SK-N-SH treated with all-trans-retinoic acid at 6 μM for 48 hours (cell line): ENCODE measurements at regions not wholly inside any gene's neighbourhood (a gene's known extent, or its start where the extent isn't known, plus 50 kb on each side); places are given as distances from the start of the nearest gene placed in this dataset.

Source experiments
- ATAC-seq: fragments of 200-7000 bp; cut with Tn5 transposase; 3 replicates; pipeline ENCODE4 v1.9.1; 2020; ENCODE audit warnings: mild to moderate bottlenecking, moderate library complexity
- ARNTL ChIP-seq: fragments of 450-650 bp; formaldehyde crosslinking; IDR thresholded peaks from 2 replicates; pipeline ENCODE4 v1.5.0; 2020; ENCODE audit warnings: low read depth, mild to moderate bottlenecking, moderate library complexity, borderline replicate concordance
- CREB5 ChIP-seq: fragments of 250-450 bp; sonication (Bioruptor Pico); IDR thresholded peaks from 2 replicates; pipeline ENCODE4 v1.5.1; 2020; ENCODE audit warnings: low read depth, mild to moderate bottlenecking, moderate library complexity
- CSDC2 ChIP-seq: fragments of 250-450 bp; sonication (Bioruptor Pico); IDR thresholded peaks from 2 replicates; pipeline ENCODE4 v1.5.0; 2020; ENCODE audit warnings: mild to moderate bottlenecking, moderate library complexity
- ESRRG ChIP-seq: fragments of 250-450 bp; sonication (Bioruptor Pico); IDR thresholded peaks from 2 replicates; pipeline ENCODE4 v1.6.1; 2021; ENCODE audit warnings: mild to moderate bottlenecking
- GLIS3 ChIP-seq: fragments of 250-450 bp; sonication (Bioruptor Pico); IDR thresholded peaks from 2 replicates; pipeline ENCODE4 v1.5.0; 2020; ENCODE audit warnings: mild to moderate bottlenecking, moderate library complexity
- ISL1 ChIP-seq: fragments of 250-450 bp; sonication (Bioruptor Pico); IDR thresholded peaks from 2 replicates; pipeline ENCODE4 v2.1.2; 2022; ENCODE audit warnings: mild to moderate bottlenecking, moderate library complexity
- POU6F1 ChIP-seq: fragments of 250-450 bp; sonication (Bioruptor Pico); IDR thresholded peaks from 2 replicates; pipeline ENCODE4 v1.8.0; 2021; ENCODE audit warnings: low read depth, mild to moderate bottlenecking, moderate library complexity, borderline replicate concordance
- SNAI2 ChIP-seq: fragments of 250-450 bp; sonication (Bioruptor Pico); IDR thresholded peaks from 2 replicates; pipeline ENCODE4 v1.5.0; 2020; ENCODE audit warnings: mild to moderate bottlenecking, moderate library complexity
- TCF4 ChIP-seq: fragments of 250-450 bp; sonication (Bioruptor Pico); IDR thresholded peaks from 2 replicates; pipeline ENCODE4 v1.8.0; 2021; ENCODE audit warnings: mild to moderate bottlenecking, moderate library complexity, borderline replicate concordance
- TOX ChIP-seq: fragments of 250-450 bp; sonication (Bioruptor Pico); IDR thresholded peaks from 2 replicates; pipeline ENCODE4 v1.8.0; 2021; ENCODE audit warnings: mild to moderate bottlenecking, moderate library complexity, borderline replicate concordance
- TSHZ2 ChIP-seq: fragments of 250-450 bp; sonication (Bioruptor Pico); IDR thresholded peaks from 2 replicates; pipeline ENCODE4 v1.5.0; 2020; ENCODE audit warnings: mild to moderate bottlenecking, moderate library complexity
- ZC3H10 ChIP-seq: fragments of 250-450 bp; sonication (Bioruptor Pico); IDR thresholded peaks from 2 replicates; pipeline ENCODE4 v1.5.1; 2021; ENCODE audit warnings: mild to moderate bottlenecking, moderate library complexity
- ZFP3 ChIP-seq: fragments of 250-450 bp; sonication (Bioruptor Pico); IDR thresholded peaks from 2 replicates; pipeline ENCODE4 v1.5.0; 2020; ENCODE audit warnings: mild to moderate bottlenecking, moderate library complexity
- ZFP30 ChIP-seq: fragments of 450-650 bp; formaldehyde crosslinking; IDR thresholded peaks from 2 replicates; pipeline ENCODE4 v1.5.0; 2022; ENCODE audit warnings: mild to moderate bottlenecking, moderate library complexity
- ZNF565 ChIP-seq: fragments of 450-650 bp; formaldehyde crosslinking; conservative IDR thresholded peaks from 2 replicates; pipeline ENCODE4 v1.5.0; 2020; ENCODE audit warnings: low read depth, mild to moderate bottlenecking, moderate library complexity
- ZNF70 ChIP-seq: fragments of 450-650 bp; formaldehyde crosslinking; IDR thresholded peaks from 2 replicates; pipeline ENCODE4 v1.5.0; 2020; ENCODE audit warnings: mild to moderate bottlenecking, moderate library complexity
- ZNF8 ChIP-seq: fragments of 450-650 bp; formaldehyde crosslinking; IDR thresholded peaks from 2 replicates; pipeline ENCODE4 v1.5.0; 2020; ENCODE audit warnings: mild to moderate bottlenecking, moderate library complexity
- TF ChIP-seq, protein P1 (sequence below): fragments of 250-450 bp; sonication (Bioruptor Pico); IDR thresholded peaks from 2 replicates; pipeline ENCODE4 v1.5.1; 2021; ENCODE audit warnings: mild to moderate bottlenecking, moderate library complexity
- TF ChIP-seq, protein P2 (sequence below): fragments of 250-450 bp; sonication (Bioruptor Pico); IDR thresholded peaks from 2 replicates; pipeline ENCODE4 v1.8.0; 2020; ENCODE audit warnings: mild to moderate bottlenecking, moderate library complexity, borderline replicate concordance

DNA sequence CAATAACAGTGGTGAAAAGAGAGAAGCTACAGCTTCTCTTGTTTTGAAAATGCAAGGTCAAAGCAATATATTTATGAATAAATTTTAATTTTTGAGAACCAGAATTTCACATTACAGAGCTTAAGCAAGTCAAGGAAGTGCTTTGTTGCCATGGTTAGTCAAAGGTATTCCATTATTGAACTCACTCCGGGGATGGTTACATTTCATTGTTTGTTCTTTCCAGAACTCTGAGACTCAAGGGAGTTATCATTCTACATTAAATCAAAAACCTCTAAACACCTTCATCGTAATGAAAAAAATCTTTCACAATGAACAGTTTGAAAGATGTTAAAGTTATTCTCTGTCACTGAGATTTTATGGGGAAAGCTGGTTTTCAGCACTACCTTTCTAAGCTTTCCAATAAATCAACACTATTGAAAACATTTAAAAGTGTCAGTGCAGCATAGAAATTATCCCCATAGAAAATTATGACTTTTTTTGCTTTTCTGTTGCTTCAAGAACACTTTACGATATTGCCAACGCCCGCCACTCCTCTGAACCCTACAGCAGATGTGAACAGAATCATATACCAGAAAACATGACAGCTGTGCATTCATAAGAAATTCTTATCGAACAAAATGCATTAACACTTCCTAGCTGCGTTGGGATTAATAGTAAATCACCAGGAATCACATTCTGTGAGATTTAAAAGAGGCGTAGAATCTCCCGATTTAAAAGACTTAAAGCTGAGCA lies 83.0 kb downstream of the OTOL1 start:
- no peak for ATAC-seq
- TF ChIP-seq GLIS3 (CRISPR knock-in tag) = no peak
- TF ChIP-seq ZNF565 = no peak
- TF ChIP-seq, protein P1, sequence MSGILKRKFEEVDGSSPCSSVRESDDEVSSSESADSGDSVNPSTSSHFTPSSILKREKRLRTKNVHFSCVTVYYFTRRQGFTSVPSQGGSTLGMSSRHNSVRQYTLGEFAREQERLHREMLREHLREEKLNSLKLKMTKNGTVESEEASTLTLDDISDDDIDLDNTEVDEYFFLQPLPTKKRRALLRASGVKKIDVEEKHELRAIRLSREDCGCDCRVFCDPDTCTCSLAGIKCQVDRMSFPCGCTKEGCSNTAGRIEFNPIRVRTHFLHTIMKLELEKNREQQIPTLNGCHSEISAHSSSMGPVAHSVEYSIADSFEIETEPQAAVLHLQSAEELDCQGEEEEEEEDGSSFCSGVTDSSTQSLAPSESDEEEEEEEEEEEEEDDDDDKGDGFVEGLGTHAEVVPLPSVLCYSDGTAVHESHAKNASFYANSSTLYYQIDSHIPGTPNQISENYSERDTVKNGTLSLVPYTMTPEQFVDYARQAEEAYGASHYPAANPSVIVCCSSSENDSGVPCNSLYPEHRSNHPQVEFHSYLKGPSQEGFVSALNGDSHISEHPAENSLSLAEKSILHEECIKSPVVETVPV = no peak
- no peak for TF ChIP-seq ESRRG (CRISPR knock-in tag)
- no peak for TF ChIP-seq CREB5 (CRISPR knock-in tag)
- TF ChIP-seq TSHZ2 = no peak
- no peak for TF ChIP-seq CSDC2 (CRISPR knock-in tag)
- TF ChIP-seq TOX = no peak
- no peak for TF ChIP-seq TCF4 (CRISPR knock-in tag)
- TF ChIP-seq ZC3H10 (CRISPR knock-in tag) = no peak
- TF ChIP-seq ISL1 (CRISPR knock-in tag) = no peak
- TF ChIP-seq ZFP3 (CRISPR knock-in tag) = no peak
- no peak for TF ChIP-seq SNAI2 (CRISPR knock-in tag)
- TF ChIP-seq ZNF8 (CRISPR knock-in tag) = no peak
- no peak for TF ChIP-seq ARNTL
- TF ChIP-seq ZFP30 (CRISPR knock-in tag) = no peak
- no peak for TF ChIP-seq ZNF70 (CRISPR knock-in tag)
- TF ChIP-seq, protein P2, sequence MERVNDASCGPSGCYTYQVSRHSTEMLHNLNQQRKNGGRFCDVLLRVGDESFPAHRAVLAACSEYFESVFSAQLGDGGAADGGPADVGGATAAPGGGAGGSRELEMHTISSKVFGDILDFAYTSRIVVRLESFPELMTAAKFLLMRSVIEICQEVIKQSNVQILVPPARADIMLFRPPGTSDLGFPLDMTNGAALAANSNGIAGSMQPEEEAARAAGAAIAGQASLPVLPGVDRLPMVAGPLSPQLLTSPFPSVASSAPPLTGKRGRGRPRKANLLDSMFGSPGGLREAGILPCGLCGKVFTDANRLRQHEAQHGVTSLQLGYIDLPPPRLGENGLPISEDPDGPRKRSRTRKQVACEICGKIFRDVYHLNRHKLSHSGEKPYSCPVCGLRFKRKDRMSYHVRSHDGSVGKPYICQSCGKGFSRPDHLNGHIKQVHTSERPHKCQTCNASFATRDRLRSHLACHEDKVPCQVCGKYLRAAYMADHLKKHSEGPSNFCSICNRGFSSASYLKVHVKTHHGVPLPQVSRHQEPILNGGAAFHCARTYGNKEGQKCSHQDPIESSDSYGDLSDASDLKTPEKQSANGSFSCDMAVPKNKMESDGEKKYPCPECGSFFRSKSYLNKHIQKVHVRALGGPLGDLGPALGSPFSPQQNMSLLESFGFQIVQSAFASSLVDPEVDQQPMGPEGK (CRISPR knock-in tag) = no peak
- TF ChIP-seq, all 23 proteins: peak for 0

- ATAC-seq = no peak
- no peak for TF ChIP-seq ZFP30 (CRISPR knock-in tag)
- no peak for TF ChIP-seq TSHZ2
- TF ChIP-seq TCF4 (CRISPR knock-in tag) = no peak
- TF ChIP-seq, protein P1 = no peak
- TF ChIP-seq ZNF565 = no peak
- no peak for TF ChIP-seq POU6F1 (CRISPR knock-in tag)
- TF ChIP-seq TOX = no peak
- TF ChIP-seq ZNF8 (CRISPR knock-in tag) = no peak
- TF ChIP-seq CSDC2 (CRISPR knock-in tag) = no peak
- TF ChIP-seq GLIS3 (CRISPR knock-in tag) = no peak
- TF ChIP-seq, protein P2 (CRISPR knock-in tag) = no peak
- TF ChIP-seq ISL1 (CRISPR knock-in tag) = no peak
- no peak for TF ChIP-seq CREB5 (CRISPR knock-in tag)
Measured at GRCh38 chr3:161585922-161586321, 89.3 kb downstream of the OTOL1 start.
